CD14-positive monocyte (primary cell): ENCODE measurements at regions not wholly inside any gene's neighbourhood (a gene's known extent, or its start where the extent isn't known, plus 50 kb on each side); places are given as distances from the start of the nearest gene placed in this dataset.

Source experiments
- DNase-seq, 3 donors: peaks; one replicate each; pipeline ENCODE4 v3.0.0-alpha.2; 2011 to 2022
- H2AFZ ChIP-seq: 2 replicates; pipeline ENCODE4 v1.6.0; 2012; ENCODE audit warnings: mild to moderate bottlenecking, low read depth, low read length, inconsistent platforms; ENCODE audit not compliant: insufficient read depth, poor library complexity, severe bottlenecking
- H3K27ac ChIP-seq, 2 donors: 1 replicate in 1 of 2; 2 replicates in 1 of 2; pipeline ENCODE4 v1.5.1; 2012 to 2013; ENCODE audit warnings: low read length in 2 of 2, control low read depth in 1 of 2, inconsistent platforms in 1 of 2, low read depth in 1 of 2, mild to moderate bottlenecking in 1 of 2
- H3K27me3 ChIP-seq, 2 donors: one replicate each; pipeline versions ENCODE4 v1.6.0 to v1.6.1; 2011 to 2013; ENCODE audit warnings: low read length in 2 of 2; ENCODE audit not compliant: control insufficient read depth in 2 of 2, insufficient read depth in 2 of 2
- H3K36me3 ChIP-seq, 2 donors: replicated peaks in 1 of 2; 1 replicate in 1 of 2; 2 replicates in 1 of 2; pipeline versions ENCODE4 v1.5.1 to v1.6.1; 2012 to 2013; ENCODE audit warnings: low read length in 2 of 2, control low read depth in 1 of 2, inconsistent platforms in 1 of 2, mild to moderate bottlenecking in 1 of 2; ENCODE audit not compliant: insufficient read depth in 2 of 2, control insufficient read depth in 1 of 2
- H3K4me1 ChIP-seq, 2 donors: 1 replicate in 1 of 2; 2 replicates in 1 of 2; pipeline versions ENCODE4 v1.5.1 to v1.6.1; 2012 to 2013; ENCODE audit warnings: low read length in 2 of 2, control low read depth in 1 of 2, inconsistent platforms in 1 of 2, mild to moderate bottlenecking in 1 of 2, moderate library complexity in 1 of 2; ENCODE audit not compliant: insufficient read depth in 2 of 2, control insufficient read depth in 1 of 2
- H3K4me2 ChIP-seq: replicated peaks from 2 replicates; pipeline ENCODE3; 2012; ENCODE audit warnings: low read length, moderate library complexity, mild to moderate bottlenecking; ENCODE audit not compliant: poor library complexity, severe bottlenecking; ENCODE audit errors: extremely low read depth
- H3K4me3 ChIP-seq, 3 experiments: fragments of 200-600 bp in 1 of 3; sonication (generic) in 1 of 3; replicated peaks in 1 of 3; 1 replicate in 2 of 3; 2 replicates in 1 of 3; pipeline ENCODE4 v1.5.1; 2011 to 2013; ENCODE audit warnings: low read length in 3 of 3, mild to moderate bottlenecking in 3 of 3, control low read depth in 2 of 3, low read depth in 2 of 3, inconsistent platforms in 1 of 3, moderate library complexity in 1 of 3
- H3K79me2 ChIP-seq: 2 replicates; pipeline ENCODE4 v1.6.0; 2012; ENCODE audit warnings: mild to moderate bottlenecking, control low read depth, inconsistent platforms, low read length, moderate library complexity; ENCODE audit not compliant: insufficient read depth
- H3K9ac ChIP-seq: 2 replicates; pipeline ENCODE4 v1.6.0; 2017; ENCODE audit warnings: low read length, mild to moderate bottlenecking; ENCODE audit not compliant: insufficient read depth, poor library complexity, severe bottlenecking
- H3K9me3 ChIP-seq, 2 donors: replicated peaks in 1 of 2; 1 replicate in 1 of 2; 2 replicates in 1 of 2; pipeline versions ENCODE4 v1.5.1 to v1.6.1; 2012 to 2013; ENCODE audit warnings: low read length in 2 of 2, control low read depth in 1 of 2; ENCODE audit not compliant: control insufficient read depth in 1 of 2, insufficient read depth in 1 of 2
- H4K20me1 ChIP-seq: 2 replicates; pipeline ENCODE4 v1.6.0; 2012; ENCODE audit warnings: mild to moderate bottlenecking, low read length, control low read depth, moderate library complexity; ENCODE audit not compliant: insufficient read depth
- H3K27ac Mint-ChIP-seq, 7 donors: one replicate each; pipeline ENCODE4 v1.8.0; 2020; ENCODE audit warnings: mild to moderate bottlenecking in 7 of 7, mixed read lengths in 7 of 7, moderate library complexity in 6 of 7, inconsistent platforms in 2 of 7
- H3K27me3 Mint-ChIP-seq, 3 donors: one replicate each; pipeline ENCODE4 v1.8.0; 2021 to 2022; ENCODE audit warnings: low read depth in 3 of 3, mild to moderate bottlenecking in 3 of 3, mixed read lengths in 3 of 3, moderate library complexity in 3 of 3, inconsistent platforms in 1 of 3
- H3K36me3 Mint-ChIP-seq, 2 donors: one replicate each; pipeline ENCODE4 v1.8.0; 2020; ENCODE audit warnings: mixed read lengths in 2 of 2, inconsistent platforms in 1 of 2, mild to moderate bottlenecking in 1 of 2
- H3K4me1 Mint-ChIP-seq: one replicate; pipeline ENCODE4 v1.8.0; 2020; ENCODE audit warnings: mild to moderate bottlenecking, mixed read lengths
- H3K4me3 Mint-ChIP-seq, 2 donors: one replicate each; pipeline ENCODE4 v1.8.0; 2020; ENCODE audit warnings: mild to moderate bottlenecking in 2 of 2, mixed read lengths in 2 of 2, moderate library complexity in 1 of 2
- H3K9me3 Mint-ChIP-seq, 7 donors: one replicate each; pipeline ENCODE4 v1.8.0; 2020 to 2022; ENCODE audit warnings: mixed read lengths in 7 of 7, mild to moderate bottlenecking in 6 of 7, moderate library complexity in 6 of 7, inconsistent platforms in 2 of 7
- intact Hi-C, 2 donors: fragments of 100-400 bp; cut with micrococcal nuclease; formaldehyde crosslinking; loops; one replicate each; pipeline versions ENCODE4 v1.15.0 to v1.15.1; 2023
- TF ChIP-seq, protein P1 (sequence below): fragments of 200-600 bp; IDR thresholded peaks from one replicate; pipeline ENCODE4 v1.8.0; 2022; ENCODE audit warnings: antibody characterized with exemption, mild to moderate bottlenecking

- H2AFZ ChIP-seq = no peak overlapping the region
- peaks cover 5 to 9% of the 10 kb centered on the region in 2 donors for H3K4me1 ChIP-seq
- no peaks in the 10 kb centered on the region for H3K79me2 ChIP-seq
- H3K4me3 ChIP-seq = no peak overlapping the region
- intact Hi-C loops = no loop called here
- Mint-ChIP-seq H3K4me3 (no peak overlapping the region), H3K27ac (no peak overlapping the region), H3K27me3 (no peaks in the 10 kb centered on the region), H3K36me3 (no peaks in the 10 kb centered on the region), H3K4me1 (peaks cover 19% of the 10 kb centered on the region), H3K9me3 (peaks cover 0 to 8% (median 4%) of the 10 kb centered on the region in 7 donors)
- no peak overlapping the region for H3K27ac ChIP-seq
- H4K20me1 ChIP-seq = no peaks in the 10 kb centered on the region
- no peak for DNase-seq
- H3K27me3 ChIP-seq = no peaks in the 10 kb centered on the region
- no peaks in the 10 kb centered on the region for H3K36me3 ChIP-seq
- TF ChIP-seq, protein P1, sequence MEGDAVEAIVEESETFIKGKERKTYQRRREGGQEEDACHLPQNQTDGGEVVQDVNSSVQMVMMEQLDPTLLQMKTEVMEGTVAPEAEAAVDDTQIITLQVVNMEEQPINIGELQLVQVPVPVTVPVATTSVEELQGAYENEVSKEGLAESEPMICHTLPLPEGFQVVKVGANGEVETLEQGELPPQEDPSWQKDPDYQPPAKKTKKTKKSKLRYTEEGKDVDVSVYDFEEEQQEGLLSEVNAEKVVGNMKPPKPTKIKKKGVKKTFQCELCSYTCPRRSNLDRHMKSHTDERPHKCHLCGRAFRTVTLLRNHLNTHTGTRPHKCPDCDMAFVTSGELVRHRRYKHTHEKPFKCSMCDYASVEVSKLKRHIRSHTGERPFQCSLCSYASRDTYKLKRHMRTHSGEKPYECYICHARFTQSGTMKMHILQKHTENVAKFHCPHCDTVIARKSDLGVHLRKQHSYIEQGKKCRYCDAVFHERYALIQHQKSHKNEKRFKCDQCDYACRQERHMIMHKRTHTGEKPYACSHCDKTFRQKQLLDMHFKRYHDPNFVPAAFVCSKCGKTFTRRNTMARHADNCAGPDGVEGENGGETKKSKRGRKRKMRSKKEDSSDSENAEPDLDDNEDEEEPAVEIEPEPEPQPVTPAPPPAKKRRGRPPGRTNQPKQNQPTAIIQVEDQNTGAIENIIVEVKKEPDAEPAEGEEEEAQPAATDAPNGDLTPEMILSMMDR = no peak
- no peaks in the 10 kb centered on the region for H3K9me3 ChIP-seq
- no peak overlapping the region for H3K4me2 ChIP-seq
- H3K9ac ChIP-seq = no peak overlapping the region
These were observed 87.5 kb upstream of the MME start for GRCh38 chr3:154992655-154993054.

DNA sequence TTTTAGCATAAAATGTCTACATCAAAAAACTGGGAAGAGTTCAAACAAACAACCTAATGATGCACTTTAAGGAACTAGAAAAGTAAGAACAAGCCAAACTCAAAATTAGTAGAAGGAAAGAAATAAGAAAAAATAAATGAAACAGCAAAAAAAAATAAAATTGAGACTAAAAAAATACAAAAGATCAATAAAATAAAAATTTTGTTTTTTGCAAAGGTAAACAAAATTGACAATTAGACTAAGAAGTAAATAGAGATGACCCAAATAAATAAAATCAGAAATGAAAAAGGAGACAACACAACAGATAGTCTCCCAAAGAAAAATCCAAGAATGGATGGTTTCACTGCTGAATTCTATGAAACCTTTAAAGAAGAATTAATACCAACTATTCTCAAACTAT, 89.6 kb upstream of the MME start:
- H3K27ac Mint-ChIP-seq = no peak overlapping the region
- H2AFZ ChIP-seq = no peak overlapping the region
- no peaks in the 10 kb centered on the region for H3K27me3 ChIP-seq
- no peaks in the 10 kb centered on the region for H4K20me1 ChIP-seq
- H3K9me3 Mint-ChIP-seq = peaks cover 0 to 11% (median 6%) of the 10 kb centered on the region in 7 donors
- H3K4me2 ChIP-seq = no peak overlapping the region
- peaks cover 0 to 2% (median 0%) of the 10 kb centered on the region in 3 donors for H3K27me3 Mint-ChIP-seq
- no peak overlapping the region for H3K4me3 ChIP-seq
- H3K9ac ChIP-seq = no peak overlapping the region
- H3K4me1 ChIP-seq = peaks cover 5% of the 10 kb centered on the region in 2 donors
- H3K36me3 Mint-ChIP-seq = no peaks in the 10 kb centered on the region
- H3K4me1 Mint-ChIP-seq = peaks cover 5% of the 10 kb centered on the region
- H3K36me3 ChIP-seq = no peaks in the 10 kb centered on the region
- DNase-seq = no peak
- no peaks in the 10 kb centered on the region for H3K9me3 ChIP-seq
- intact Hi-C loops = no loop called here
- no peak overlapping the region for H3K4me3 Mint-ChIP-seq
- no peaks in the 10 kb centered on the region for H3K79me2 ChIP-seq
- TF ChIP-seq, protein P1 = no peak
- H3K27ac ChIP-seq = no peak overlapping the region
